K562 (cell line): ENCODE measurements at regions not wholly inside any gene's neighbourhood (a gene's known extent, or its start where the extent isn't known, plus 50 kb on each side); places are given as distances from the start of the nearest gene placed in this dataset.

Experiments used
- ATAC-seq: fragments of 200-7000 bp; cut with Tn5 transposase; 3 replicates; pipeline ENCODE4 v1.9.1; 2020; ENCODE audit warnings: moderate library complexity
- BruUV-seq: library from RNA; stranded (reverse); fragments of 400-500 nt; replicated peaks from 2 replicates; lab custom pipeline; 2021; lab: Mats Ljungman, UMichigan
- CTCF ChIA-PET: fragments of 300-600 bp; formaldehyde crosslinking; extraction: SDS; loops from one replicate; lab custom pipeline; 2021; ENCODE audit warnings: low intra/inter-chr PET ratio; lab: Yijun Ruan, JAX
- POLR2A ChIA-PET: fragments of 300-600, 350-650 bp; sonication (Branson Sonifier 250); formaldehyde crosslinking; extraction: SDS; loops from one replicate; lab custom pipeline; 2021; ENCODE audit warnings: antibody characterized with exemption, inconsistent platforms; lab: Yijun Ruan, JAX
- DNase-seq, 4 experiments: peaks; one replicate each; pipeline versions ENCODE4 v3.0.0 to v3.0.0-alpha.2; 2011 to 2018; ENCODE audit warnings: low spot score in 3 of 4, mixed read lengths in 3 of 4; ENCODE audit errors: extremely low read depth in 1 of 4
- FAIRE-seq: peaks from 2 replicates; lab custom pipeline; 2011; peaks lifted over from hg19 to GRCh38; lab: Jason Lieb, UNC
- H2AFZ ChIP-seq: 2 replicates; pipeline ENCODE4 v1.6.0; 2011; ENCODE audit warnings: low read depth, low read length, control low read depth, inconsistent platforms
- H3K27ac ChIP-seq: fragments of 200-600 bp; 3 replicates; pipeline ENCODE4 v1.8.0; 2011; ENCODE audit warnings: low read depth, mild to moderate bottlenecking, control low read depth, inconsistent platforms, low read length, moderate library complexity, mixed read lengths; ENCODE audit errors: extremely low read depth
- H3K27me3 ChIP-seq, 2 experiments: fragments of 300-600 bp in 1 of 2; 2 replicates in 1 of 2; 3 replicates in 1 of 2; pipeline versions ENCODE4 v1.6.0 to v1.8.0; 2011; ENCODE audit warnings: inconsistent platforms in 2 of 2, low read length in 2 of 2, mild to moderate bottlenecking in 1 of 2, mixed read lengths in 1 of 2, moderate library complexity in 1 of 2; ENCODE audit not compliant: control insufficient read depth in 2 of 2, insufficient read depth in 2 of 2
- H3K36me3 ChIP-seq: fragments of 300-600 bp; 3 replicates; pipeline ENCODE4 v1.8.0; 2011; ENCODE audit warnings: mild to moderate bottlenecking, low read length, inconsistent platforms; ENCODE audit not compliant: control insufficient read depth, insufficient read depth
- H3K4me1 ChIP-seq, 2 experiments: fragments of 200-600 bp in 1 of 2; replicated peaks in 1 of 2; 2 replicates in 1 of 2; 3 replicates in 1 of 2; pipeline versions ENCODE4 v1.5.1 to v1.8.0; 2011; ENCODE audit warnings: inconsistent platforms in 2 of 2, low read length in 2 of 2, mild to moderate bottlenecking in 1 of 2, mixed read lengths in 1 of 2, moderate library complexity in 1 of 2; ENCODE audit not compliant: control insufficient read depth in 2 of 2, insufficient read depth in 2 of 2
- H3K4me2 ChIP-seq: 2 replicates; pipeline ENCODE4 v1.6.1; 2011; ENCODE audit warnings: low read length, control low read depth, inconsistent platforms, mixed read lengths; ENCODE audit not compliant: insufficient read depth
- H3K4me3 ChIP-seq: fragments of 200-600 bp; sonication (generic), shearing (Covaris generic); 2 replicates; pipeline ENCODE4 v1.5.1; 2016; ENCODE audit warnings: control low read depth, inconsistent platforms
- H3K79me2 ChIP-seq: fragments of 200-600 bp; 3 replicates; pipeline ENCODE4 v1.8.0; 2011; ENCODE audit warnings: low read length, inconsistent platforms; ENCODE audit not compliant: control insufficient read depth, insufficient read depth
- H3K9ac ChIP-seq, 2 experiments: 2 replicates each; pipeline versions ENCODE4 v1.6.0 to v1.6.1; 2011; ENCODE audit warnings: low read depth in 2 of 2, low read length in 2 of 2, control low read depth in 1 of 2, inconsistent platforms in 1 of 2, mild to moderate bottlenecking in 1 of 2, mixed read lengths in 1 of 2; ENCODE audit not compliant: insufficient read depth in 1 of 2
- H3K9me1 ChIP-seq: one replicate; pipeline ENCODE4 v1.6.0; 2011; ENCODE audit warnings: inconsistent platforms, mild to moderate bottlenecking, low read length, moderate library complexity; ENCODE audit not compliant: control insufficient read depth, insufficient read depth
- H3K9me3 ChIP-seq: replicated peaks from 2 replicates; pipeline ENCODE4 v1.5.1; 2011; ENCODE audit warnings: low read depth, low read length, inconsistent platforms; ENCODE audit not compliant: control insufficient read depth, insufficient read depth
- H4K20me1 ChIP-seq: replicated peaks from 2 replicates; pipeline ENCODE4 v1.6.1; 2011; ENCODE audit warnings: low read length, inconsistent platforms, mixed read lengths; ENCODE audit not compliant: control insufficient read depth, insufficient read depth
- AFF4 ChIP-seq: sonication (generic); formaldehyde crosslinking; IDR thresholded peaks from 2 replicates; pipeline ENCODE4 v1.8.0; 2023; ENCODE audit warnings: mild to moderate bottlenecking, missing genetic modification reagents
- CGGBP1 ChIP-seq: fragments of 250-450 bp; sonication (Bioruptor Pico); IDR thresholded peaks from 2 replicates; pipeline ENCODE4 v1.9.0; 2021; ENCODE audit warnings: mild to moderate bottlenecking
- FOXA1 ChIP-seq: fragments of 450-650 bp; IDR thresholded peaks from 2 replicates; pipeline ENCODE4 v1.6.1; 2016; ENCODE audit warnings: mild to moderate bottlenecking, borderline replicate concordance
- IRF9 ChIP-seq: fragments of 450-650 bp; IDR thresholded peaks from 2 replicates; pipeline ENCODE4 v1.6.1; 2016; ENCODE audit warnings: missing biosample characterization, missing genetic modification characterization
- MECOM ChIP-seq: fragments of 250-450 bp; sonication (Bioruptor Pico); IDR thresholded peaks from 2 replicates; pipeline ENCODE4 v1.8.0; 2022; ENCODE audit warnings: inconsistent platforms
- NR3C1 ChIP-seq: sonication (generic); formaldehyde crosslinking; IDR thresholded peaks from 2 replicates; pipeline ENCODE4 v1.8.1; 2022; ENCODE audit warnings: missing genetic modification reagents
- SNRNP70 ChIP-seq: fragments of 200-400 bp; formaldehyde crosslinking; optimal IDR thresholded peaks from 2 replicates; pipeline ENCODE3; 2017; ENCODE audit warnings: low read depth, low read length
- ZBTB11 ChIP-seq, 3 experiments: fragments of 200-800 bp in 1 of 3; fragments of 250-450 bp in 1 of 3; fragments of 450-650 bp in 1 of 3; sonication (Bioruptor Pico) in 1 of 3; sonication (Bioruptor generic) in 1 of 3; formaldehyde crosslinking in 1 of 3; IDR thresholded peaks; 2 replicates each; pipeline versions ENCODE4 v1.6.1 to v1.8.0; 2016 to 2022; ENCODE audit warnings: mild to moderate bottlenecking in 2 of 3, missing genetic modification characterization in 2 of 3, missing compliant biosample characterization in 1 of 3, moderate library complexity in 1 of 3
- ZC3H8 ChIP-seq: fragments of 450-650 bp; IDR thresholded peaks from 2 replicates; pipeline ENCODE4 v1.6.1; 2017
- ZNF143 ChIP-seq: sonication (generic); formaldehyde crosslinking; IDR thresholded peaks from 2 replicates; pipeline ENCODE4 v1.9.0; 2022; ENCODE audit warnings: mild to moderate bottlenecking, missing genetic modification reagents
- ZNF311 ChIP-seq: fragments of 250-450 bp; sonication (Bioruptor Pico); IDR thresholded peaks from 2 replicates; pipeline ENCODE4 v1.4.0; 2020; ENCODE audit warnings: mild to moderate bottlenecking, moderate library complexity
- WGBS: fragments of 100-300 bp; shearing (Covaris generic); methylation state at CpG from one replicate; pipeline ENCODE4 v1.1.6; 2016; ENCODE audit warnings: low coverage, mixed read lengths; ENCODE audit not compliant: insufficient coverage; ENCODE audit errors: missing lambda C conversion rate; 5-methylcytosine and 5-hydroxymethylcytosine counted together
- in situ Hi-C: fragments of 300-500 bp; cut with MboI; formaldehyde crosslinking; loops from 4 replicates; pipeline ENCODE4 v1.15.0; 2018; ENCODE audit warnings: inconsistent platforms, mixed read lengths
- intact Hi-C: fragments of 100-400 bp; cut with micrococcal nuclease; formaldehyde crosslinking; loops from 2 replicates; pipeline ENCODE4 v1.14.2; 2022

GRCh38 chr5:167507463-167508233, 783.8 kb upstream of the WWC1 start:
- no peaks in the 10 kb centered on the region for H3K4me1 ChIP-seq
- FAIRE-seq (no peak), DNase-seq (no peak), ATAC-seq (no peak)
- no peak overlapping the region for H3K4me3 ChIP-seq
- H3K36me3 ChIP-seq = no peaks in the 10 kb centered on the region
- in situ Hi-C loops = no loop called here
- no peak overlapping the region for H3K9ac ChIP-seq
- no TSS peak for BruUV-seq
- no peaks in the 10 kb centered on the region for H3K9me1 ChIP-seq
- H2AFZ ChIP-seq = no peak overlapping the region
- WGBS = 0% methylated on average over 4 of the region's 4 CpGs
- H3K9me3 ChIP-seq = no peaks in the 10 kb centered on the region
- no peaks in the 10 kb centered on the region for H4K20me1 ChIP-seq
- H3K79me2 ChIP-seq = no peaks in the 10 kb centered on the region
- no peaks in the 10 kb centered on the region for H3K27me3 ChIP-seq
- H3K4me2 ChIP-seq = no peak overlapping the region
- ChIA-PET POLR2A (no interaction called here), CTCF (no interaction called here)
- intact Hi-C loops = no loop called here
- H3K27ac ChIP-seq = no peak overlapping the region
- no peak for TF ChIP-seq CGGBP1 (CRISPR knock-in tag)
- no peak for TF ChIP-seq MECOM (CRISPR knock-in tag)
- no peak for TF ChIP-seq FOXA1
- TF ChIP-seq ZNF311 (CRISPR knock-in tag) = no peak
- no peak for TF ChIP-seq SNRNP70
- TF ChIP-seq ZBTB11 (CRISPR knock-in tag; IDR thresholded peaks at IDR 0.05) = no peak
- no peak for TF ChIP-seq NR3C1
- no peak for TF ChIP-seq AFF4
- TF ChIP-seq ZNF143 (CRISPR knock-in tag) = no peak
- TF ChIP-seq ZC3H8 = no peak
- no peak for TF ChIP-seq IRF9 (tag)
